Tibial nerve (tissue), 4 donors: ENCODE measurements at regions not wholly inside any gene's neighbourhood (a gene's known extent, or its start where the extent isn't known, plus 50 kb on each side); places are given as distances from the start of the nearest gene placed in this dataset.

Source experiments
- EP300 ChIP-seq, 2 donors: sonication (generic); formaldehyde crosslinking; IDR thresholded peaks; one replicate each; pipeline ENCODE4 v1.6.1; 2017; ENCODE audit warnings: antibody characterized with exemption in 2 of 2, mild to moderate bottlenecking in 1 of 2
- POLR2A ChIP-seq, 2 donors: fragments of 450-650 bp; IDR thresholded peaks; one replicate each; pipeline ENCODE4 v1.6.1; 2017; ENCODE audit warnings: antibody characterized with exemption in 2 of 2, mild to moderate bottlenecking in 2 of 2, moderate library complexity in 2 of 2
- TF ChIP-seq, protein P1 (sequence below), 5 experiments: fragments of 200-600 bp in 3 of 5; fragments of 450-650 bp in 2 of 5; sonication (generic) in 3 of 5; IDR thresholded peaks; one replicate each; pipeline ENCODE4 v1.5.1; 2016 to 2019; ENCODE audit warnings: antibody characterized with exemption in 5 of 5, mild to moderate bottlenecking in 3 of 5, moderate library complexity in 2 of 5

DNA sequence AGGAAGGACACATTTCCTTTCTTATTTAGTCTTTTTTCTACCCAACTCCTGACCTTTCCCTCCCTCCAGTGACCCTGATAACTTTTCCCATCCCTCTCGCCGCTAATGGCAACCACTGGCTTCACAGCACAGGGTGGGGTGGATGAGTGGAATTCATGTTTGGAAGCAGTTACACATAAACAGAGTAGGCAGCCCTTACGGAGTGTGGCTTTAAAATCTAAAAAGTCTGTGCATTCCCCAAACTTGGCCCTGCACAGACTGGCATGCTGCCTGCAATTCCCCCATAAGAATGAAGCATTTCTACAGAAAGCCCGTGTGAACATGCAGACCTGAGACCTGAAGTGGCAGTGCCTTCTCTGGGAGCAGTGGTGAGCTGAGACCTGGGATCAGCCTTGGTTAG, 196.7 kb upstream of the ADRA1D start:
- TF ChIP-seq, protein P1, sequence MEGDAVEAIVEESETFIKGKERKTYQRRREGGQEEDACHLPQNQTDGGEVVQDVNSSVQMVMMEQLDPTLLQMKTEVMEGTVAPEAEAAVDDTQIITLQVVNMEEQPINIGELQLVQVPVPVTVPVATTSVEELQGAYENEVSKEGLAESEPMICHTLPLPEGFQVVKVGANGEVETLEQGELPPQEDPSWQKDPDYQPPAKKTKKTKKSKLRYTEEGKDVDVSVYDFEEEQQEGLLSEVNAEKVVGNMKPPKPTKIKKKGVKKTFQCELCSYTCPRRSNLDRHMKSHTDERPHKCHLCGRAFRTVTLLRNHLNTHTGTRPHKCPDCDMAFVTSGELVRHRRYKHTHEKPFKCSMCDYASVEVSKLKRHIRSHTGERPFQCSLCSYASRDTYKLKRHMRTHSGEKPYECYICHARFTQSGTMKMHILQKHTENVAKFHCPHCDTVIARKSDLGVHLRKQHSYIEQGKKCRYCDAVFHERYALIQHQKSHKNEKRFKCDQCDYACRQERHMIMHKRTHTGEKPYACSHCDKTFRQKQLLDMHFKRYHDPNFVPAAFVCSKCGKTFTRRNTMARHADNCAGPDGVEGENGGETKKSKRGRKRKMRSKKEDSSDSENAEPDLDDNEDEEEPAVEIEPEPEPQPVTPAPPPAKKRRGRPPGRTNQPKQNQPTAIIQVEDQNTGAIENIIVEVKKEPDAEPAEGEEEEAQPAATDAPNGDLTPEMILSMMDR (IDR thresholded peaks at IDR 0.05), result no peak
- TF ChIP-seq EP300 (IDR thresholded peaks at IDR 0.05) (no peak), POLR2A (IDR thresholded peaks at IDR 0.05) (no peak)
